ENCODE measurements at regions not wholly inside any gene's neighbourhood (a gene's known extent, or its start where the extent isn't known, plus 50 kb on each side); places are given as distances from the start of the nearest gene placed in this dataset.

GRCh38 chr18:40782453-40783130, 1172.4 kb upstream of the PIK3C3 start:
- TF ChIP-seq, protein P1, sequence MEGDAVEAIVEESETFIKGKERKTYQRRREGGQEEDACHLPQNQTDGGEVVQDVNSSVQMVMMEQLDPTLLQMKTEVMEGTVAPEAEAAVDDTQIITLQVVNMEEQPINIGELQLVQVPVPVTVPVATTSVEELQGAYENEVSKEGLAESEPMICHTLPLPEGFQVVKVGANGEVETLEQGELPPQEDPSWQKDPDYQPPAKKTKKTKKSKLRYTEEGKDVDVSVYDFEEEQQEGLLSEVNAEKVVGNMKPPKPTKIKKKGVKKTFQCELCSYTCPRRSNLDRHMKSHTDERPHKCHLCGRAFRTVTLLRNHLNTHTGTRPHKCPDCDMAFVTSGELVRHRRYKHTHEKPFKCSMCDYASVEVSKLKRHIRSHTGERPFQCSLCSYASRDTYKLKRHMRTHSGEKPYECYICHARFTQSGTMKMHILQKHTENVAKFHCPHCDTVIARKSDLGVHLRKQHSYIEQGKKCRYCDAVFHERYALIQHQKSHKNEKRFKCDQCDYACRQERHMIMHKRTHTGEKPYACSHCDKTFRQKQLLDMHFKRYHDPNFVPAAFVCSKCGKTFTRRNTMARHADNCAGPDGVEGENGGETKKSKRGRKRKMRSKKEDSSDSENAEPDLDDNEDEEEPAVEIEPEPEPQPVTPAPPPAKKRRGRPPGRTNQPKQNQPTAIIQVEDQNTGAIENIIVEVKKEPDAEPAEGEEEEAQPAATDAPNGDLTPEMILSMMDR (IDR thresholded peaks at IDR 0.05), result no peak
- TF ChIP-seq EZH2 (IDR thresholded peaks at IDR 0.05) (no peak), EZH2phosphoT487 (IDR thresholded peaks at IDR 0.05) (no peak)
